AG04450 (cell line): ENCODE measurements at regions not wholly inside any gene's neighbourhood (a gene's known extent, or its start where the extent isn't known, plus 50 kb on each side); places are given as distances from the start of the nearest gene placed in this dataset.

Experiments used
- CTCF ChIA-PET: fragments of 300-600, 350-600 bp; formaldehyde crosslinking; extraction: SDS; loops from one replicate; lab custom pipeline; 2022; ENCODE audit warnings: antibody characterized with exemption, inconsistent platforms; lab: Charles Lee
- POLR2A ChIA-PET: fragments of 350-600 bp; formaldehyde crosslinking; extraction: SDS; loops from one replicate; lab custom pipeline; 2021; ENCODE audit warnings: antibody characterized with exemption, inconsistent platforms; lab: Yijun Ruan, JAX
- DNase-seq: peaks from one replicate; pipeline ENCODE4 v3.0.0-alpha.2; 2011; ENCODE audit warnings: low read depth, low spot score
- H3K27ac ChIP-seq: one replicate; pipeline ENCODE4 v1.5.1; 2012; ENCODE audit warnings: low read depth, low read length, control low read depth
- H3K27me3 ChIP-seq: one replicate; pipeline ENCODE4 v1.6.0; 2012; ENCODE audit warnings: low read length; ENCODE audit not compliant: control insufficient read depth, insufficient read depth
- H3K4me3 ChIP-seq: 2 replicates; pipeline ENCODE4 v1.5.1; 2011; ENCODE audit warnings: mild to moderate bottlenecking, low read depth, low read length, control low read depth
- H3K9me3 ChIP-seq: 2 replicates; pipeline ENCODE4 v1.5.1; 2012; ENCODE audit warnings: low read length; ENCODE audit not compliant: control insufficient read depth, insufficient read depth
- TF ChIP-seq, protein P1 (sequence below): IDR thresholded peaks from 2 replicates; pipeline ENCODE4 v1.5.1; 2011; ENCODE audit warnings: low read depth, low read length, control low read depth, inconsistent platforms

DNA sequence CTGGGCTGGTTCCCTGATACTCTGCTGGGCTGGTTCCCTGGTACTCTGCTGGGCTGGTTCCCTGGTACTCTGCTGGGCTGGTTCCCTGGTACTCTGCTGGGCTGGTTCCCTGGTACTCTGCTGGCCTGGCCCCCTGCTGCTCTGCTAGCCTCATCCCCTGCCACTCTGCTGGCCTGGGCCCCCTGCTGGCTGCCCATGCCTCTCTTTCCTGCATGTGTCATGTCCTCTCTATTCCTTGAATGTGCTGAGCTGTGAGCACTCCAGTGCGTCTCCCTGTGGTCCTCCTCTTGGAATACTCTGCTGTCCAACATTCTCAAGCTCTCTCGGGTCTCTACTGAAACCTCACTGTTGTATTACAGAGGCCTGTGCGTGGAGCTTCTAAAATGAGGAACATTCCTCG is 216.3 kb downstream of the RNF144A start:
- TF ChIP-seq, protein P1, sequence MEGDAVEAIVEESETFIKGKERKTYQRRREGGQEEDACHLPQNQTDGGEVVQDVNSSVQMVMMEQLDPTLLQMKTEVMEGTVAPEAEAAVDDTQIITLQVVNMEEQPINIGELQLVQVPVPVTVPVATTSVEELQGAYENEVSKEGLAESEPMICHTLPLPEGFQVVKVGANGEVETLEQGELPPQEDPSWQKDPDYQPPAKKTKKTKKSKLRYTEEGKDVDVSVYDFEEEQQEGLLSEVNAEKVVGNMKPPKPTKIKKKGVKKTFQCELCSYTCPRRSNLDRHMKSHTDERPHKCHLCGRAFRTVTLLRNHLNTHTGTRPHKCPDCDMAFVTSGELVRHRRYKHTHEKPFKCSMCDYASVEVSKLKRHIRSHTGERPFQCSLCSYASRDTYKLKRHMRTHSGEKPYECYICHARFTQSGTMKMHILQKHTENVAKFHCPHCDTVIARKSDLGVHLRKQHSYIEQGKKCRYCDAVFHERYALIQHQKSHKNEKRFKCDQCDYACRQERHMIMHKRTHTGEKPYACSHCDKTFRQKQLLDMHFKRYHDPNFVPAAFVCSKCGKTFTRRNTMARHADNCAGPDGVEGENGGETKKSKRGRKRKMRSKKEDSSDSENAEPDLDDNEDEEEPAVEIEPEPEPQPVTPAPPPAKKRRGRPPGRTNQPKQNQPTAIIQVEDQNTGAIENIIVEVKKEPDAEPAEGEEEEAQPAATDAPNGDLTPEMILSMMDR, result no peak
- Histone ChIP-seq H3K9me3 (no peaks in the 10 kb centered on the region), H3K27me3 (no peaks in the 10 kb centered on the region), H3K27ac (no peak overlapping the region), H3K4me3 (no peak overlapping the region)
- DNase-seq, result no peak
- ChIA-PET POLR2A (no interaction called here), CTCF (no interaction called here)

DNA sequence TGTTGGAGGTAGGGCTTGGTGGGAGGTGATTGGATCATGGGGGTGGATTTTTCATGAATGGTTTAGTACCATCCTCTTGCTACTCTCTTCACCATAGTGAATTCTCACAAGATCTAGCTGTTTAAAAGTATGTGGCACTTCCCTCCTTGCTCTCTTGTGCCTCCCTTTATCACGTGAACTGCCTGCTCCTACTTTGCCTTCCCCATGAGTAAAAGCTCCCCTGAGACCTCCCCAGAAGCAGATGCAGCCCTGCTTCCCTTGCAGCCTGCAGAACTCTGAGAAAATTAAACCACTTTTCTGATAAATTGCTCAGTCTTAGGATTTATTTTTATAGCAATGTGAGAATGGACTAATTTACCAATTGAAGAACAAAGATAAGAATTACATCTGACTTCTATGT is 223.1 kb downstream of the RNF144A start:
- H3K9me3 ChIP-seq, result no peaks in the 10 kb centered on the region
- H3K4me3 ChIP-seq, result no peak overlapping the region
- TF ChIP-seq, protein P1, result no peak
- no peaks in the 10 kb centered on the region for H3K27me3 ChIP-seq
- H3K27ac ChIP-seq, result no peak overlapping the region
- CTCF ChIA-PET, result no interaction called here
- POLR2A ChIA-PET, result no interaction called here
- no peak for DNase-seq

DNA sequence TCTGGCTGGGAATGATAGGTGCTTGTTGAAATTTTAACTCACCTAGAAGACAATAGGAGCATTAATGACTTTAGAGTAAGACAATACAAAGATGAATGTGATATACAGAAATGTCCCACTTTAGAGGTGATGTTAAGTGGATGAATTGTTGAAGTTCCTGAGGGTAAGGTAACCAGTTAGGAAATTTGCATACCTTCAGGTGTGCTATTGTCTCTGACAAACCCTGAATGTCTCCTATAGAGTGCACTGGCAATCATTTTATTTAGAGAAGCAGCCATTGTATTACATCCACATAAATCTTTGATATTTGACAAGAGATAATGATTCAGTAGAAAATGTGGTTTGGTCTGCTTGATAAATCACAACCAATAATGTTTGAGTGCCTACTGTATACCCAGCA is 228.5 kb downstream of the RNF144A start:
- TF ChIP-seq, protein P1, result no peak
- POLR2A ChIA-PET, result no interaction called here
- Histone ChIP-seq H3K9me3 (no peaks in the 10 kb centered on the region), H3K27ac (no peak overlapping the region), H3K27me3 (no peaks in the 10 kb centered on the region), H3K4me3 (no peak overlapping the region)
- CTCF ChIA-PET, result no interaction called here
- no peak for DNase-seq

DNA sequence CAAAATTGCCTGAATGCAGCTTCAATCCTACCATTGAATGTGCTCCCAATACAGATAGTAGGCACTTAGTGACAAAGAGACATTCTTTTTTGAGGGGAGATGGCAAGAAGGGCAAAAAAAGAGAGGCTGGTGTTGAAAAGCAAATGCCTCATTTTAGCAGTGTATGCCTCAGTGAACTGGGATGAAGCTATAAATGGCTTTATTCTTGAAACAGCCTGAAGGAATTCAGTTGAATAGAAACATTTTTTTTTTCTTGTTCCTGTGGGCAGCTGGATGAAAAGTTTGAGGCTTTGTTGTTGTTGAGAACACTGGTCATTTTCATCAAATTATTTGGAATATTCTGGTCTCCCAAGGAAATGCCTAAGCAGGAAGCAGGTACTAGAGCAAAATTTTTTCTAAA is 228.9 kb downstream of the RNF144A start:
- H3K27me3 ChIP-seq, result no peaks in the 10 kb centered on the region
- CTCF ChIA-PET, result no interaction called here
- H3K4me3 ChIP-seq, result no peak overlapping the region
- TF ChIP-seq, protein P1, result no peak
- H3K9me3 ChIP-seq, result no peaks in the 10 kb centered on the region
- DNase-seq, result no peak
- no peak overlapping the region for H3K27ac ChIP-seq
- POLR2A ChIA-PET, result no interaction called here

DNA sequence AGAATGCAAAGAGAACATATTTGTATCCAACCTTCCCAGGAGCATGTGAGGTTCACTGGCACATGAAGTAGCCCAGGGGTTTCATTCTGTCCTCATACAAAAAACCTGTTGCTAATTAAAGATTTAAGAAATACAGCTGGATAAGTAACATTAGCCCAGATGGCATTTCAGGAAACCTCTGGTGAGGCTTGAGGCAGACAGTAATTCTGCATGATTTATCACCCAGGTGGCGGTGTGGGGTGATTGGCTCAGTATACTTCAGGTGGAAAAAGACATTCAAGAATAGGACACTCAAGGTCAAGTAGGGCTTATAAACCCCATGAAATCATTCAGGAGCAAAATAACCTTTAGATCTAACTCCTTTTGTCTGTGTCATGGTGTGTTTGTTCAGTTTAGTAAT is 237.4 kb downstream of the RNF144A start:
- TF ChIP-seq, protein P1, result no peak
- ChIA-PET CTCF (interaction anchor here (1.1 kb wide), 1 partner anchor 49 kb away, joined by 3 read pairs; no protein-coding TSS in a partner anchor), POLR2A (no interaction called here)
- no peak overlapping the region for H3K4me3 ChIP-seq
- no peaks in the 10 kb centered on the region for H3K27me3 ChIP-seq
- no peak for DNase-seq
- H3K9me3 ChIP-seq, result no peaks in the 10 kb centered on the region
- no peak overlapping the region for H3K27ac ChIP-seq
